PC-3 (cell line): ENCODE measurements at regions not wholly inside any gene's neighbourhood (a gene's known extent, or its start where the extent isn't known, plus 50 kb on each side); places are given as distances from the start of the nearest gene placed in this dataset.

Source experiments
- ATAC-seq: fragments of 200-7000 bp; cut with Tn5 transposase; 2 replicates; pipeline ENCODE4 v1.9.1; 2020; ENCODE audit warnings: mild to moderate bottlenecking, moderate library complexity
- BruUV-seq: library from RNA; stranded (reverse); fragments of 400-500 nt; replicated peaks from 2 replicates; lab custom pipeline; 2021; lab: Mats Ljungman, UMichigan
- CTCF ChIA-PET: fragments of 300-600 bp; sonication (Branson Sonifier 250); formaldehyde crosslinking; loops from one replicate; lab custom pipeline; 2022; ENCODE audit warnings: antibody characterized with exemption; lab: Charles Lee
- POLR2A ChIA-PET: fragments of 300-600 bp; sonication (Branson Sonifier 250); formaldehyde crosslinking; loops from one replicate; lab custom pipeline; 2022; ENCODE audit warnings: antibody characterized with exemption; ENCODE audit not compliant: unreplicated experiment; lab: Charles Lee
- DNase-seq: peaks from one replicate; pipeline ENCODE4 v3.0.0-alpha.2; 2015
- H2AFZ ChIP-seq: fragments of 300-600 bp; sonication (generic); 2 replicates; pipeline ENCODE4 v1.6.0; 2016; ENCODE audit warnings: antibody characterized with exemption, low read length
- H3F3A ChIP-seq: fragments of 300-600 bp; sonication (generic); one replicate; pipeline ENCODE4 v1.6.0; 2017; ENCODE audit warnings: antibody characterized with exemption, low read length, control low read depth, mild to moderate bottlenecking; ENCODE audit not compliant: unreplicated experiment
- H3K27ac ChIP-seq: fragments of 300-600 bp; sonication (generic); 2 replicates; pipeline ENCODE4 v1.5.1; 2016; ENCODE audit warnings: mild to moderate bottlenecking, low read length
- H3K27me3 ChIP-seq: fragments of 300-600 bp; sonication (generic); 2 replicates; pipeline ENCODE4 v1.6.1; 2016; ENCODE audit warnings: low read length, mixed read lengths
- H3K36me3 ChIP-seq: fragments of 300-600 bp; sonication (generic); 2 replicates; pipeline ENCODE4 v1.6.1; 2016; ENCODE audit warnings: low read depth, mixed run types, low read length, mixed read lengths
- H3K4me1 ChIP-seq: fragments of 300-600 bp; sonication (generic); 2 replicates; pipeline ENCODE4 v1.5.1; 2016; ENCODE audit warnings: low read length; ENCODE audit not compliant: insufficient read depth
- H3K4me2 ChIP-seq: fragments of 300-600 bp; sonication (generic); 2 replicates; pipeline ENCODE4 v1.6.0; 2016; ENCODE audit warnings: low read length
- H3K4me3 ChIP-seq: fragments of 300-600 bp; sonication (generic); 2 replicates; pipeline ENCODE4 v1.5.1; 2016; ENCODE audit warnings: mild to moderate bottlenecking, low read length, mixed read lengths
- H3K79me2 ChIP-seq: fragments of 300-600 bp; sonication (generic); 2 replicates; pipeline ENCODE4 v1.6.1; 2017; ENCODE audit warnings: low read length, mixed read lengths
- H3K9ac ChIP-seq: fragments of 300-600 bp; sonication (generic); 2 replicates; pipeline ENCODE4 v1.6.0; 2016; ENCODE audit warnings: mild to moderate bottlenecking, low read length
- H3K9me2 ChIP-seq: fragments of 300-600 bp; sonication (generic); replicated peaks from 2 replicates; pipeline ENCODE4 v1.6.1; 2016; ENCODE audit warnings: mixed run types, low read length, mixed read lengths
- H3K9me3 ChIP-seq: fragments of 300-600 bp; sonication (generic); 2 replicates; pipeline ENCODE4 v1.6.1; 2016; ENCODE audit warnings: low read length, mixed read lengths
- H4K20me1 ChIP-seq: fragments of 300-600 bp; sonication (generic); 2 replicates; pipeline ENCODE4 v1.6.1; 2016; ENCODE audit warnings: low read length, mixed read lengths
- CTCF ChIP-seq: fragments of 300-600 bp; sonication (generic); conservative IDR thresholded peaks from 2 replicates; pipeline ENCODE4 v1.5.1; 2017; ENCODE audit warnings: antibody characterized with exemption, low read depth, mild to moderate bottlenecking, low read length
- EZH2 ChIP-seq: fragments of 300-600 bp; sonication (generic); IDR thresholded peaks from one replicate; pipeline ENCODE4 v1.6.1; 2017; ENCODE audit warnings: antibody characterized with exemption, mild to moderate bottlenecking, low read length; ENCODE audit not compliant: unreplicated experiment
- EZH2phosphoT487 ChIP-seq: fragments of 300-600 bp; sonication (generic); IDR thresholded peaks from 2 replicates; pipeline ENCODE4 v1.6.1; 2018; ENCODE audit warnings: mild to moderate bottlenecking, antibody characterized with exemption, low read length, borderline replicate concordance
- intact Hi-C: fragments of 100-400 bp; cut with micrococcal nuclease; formaldehyde crosslinking; loops from 2 replicates; pipeline ENCODE4 v1.9.0; 2023

- BruUV-seq: no TSS peak
- Histone ChIP-seq H3K27me3 (no peaks in the 10 kb centered on the region), H3K9me3 (no peaks in the 10 kb centered on the region), H3K79me2 (no peaks in the 10 kb centered on the region), H3F3A (no peaks in the 10 kb centered on the region), H3K27ac (no peak overlapping the region), H3K4me2 (no peak overlapping the region), H3K4me1 (no peaks in the 10 kb centered on the region), H4K20me1 (no peaks in the 10 kb centered on the region), H3K4me3 (no peak overlapping the region), H3K9me2 (no peaks in the 10 kb centered on the region), H2AFZ (no peak overlapping the region), H3K36me3 (no peaks in the 10 kb centered on the region), H3K9ac (no peak overlapping the region)
- TF ChIP-seq EZH2phosphoT487 (no peak), CTCF (no peak), EZH2 (no peak)
- intact Hi-C loops: no loop called here
- no peak for ATAC-seq
- DNase-seq: no peak
- POLR2A ChIA-PET: no interaction called here
- CTCF ChIA-PET: interaction anchor here (0.7 kb wide), 1 partner anchor 199 kb away, joined by 3 read pairs; no protein-coding TSS in a partner anchor
Measured at GRCh38 chr3:182246870-182247269, 535.1 kb downstream of the SOX2 start.

GRCh38 chr3:182248349-182248880, 536.7 kb downstream of the SOX2 start:
- no peaks in the 10 kb centered on the region for H3K27me3 ChIP-seq
- no peaks in the 10 kb centered on the region for H3K36me3 ChIP-seq
- H3K9ac ChIP-seq: no peak overlapping the region
- no peaks in the 10 kb centered on the region for H3K9me3 ChIP-seq
- BruUV-seq: no TSS peak
- no peak for TF ChIP-seq EZH2
- no peak for TF ChIP-seq EZH2phosphoT487
- peak; percentile 54 for TF ChIP-seq CTCF
- H2AFZ ChIP-seq: peak overlapping the region; percentile 60
- POLR2A ChIA-PET: no interaction called here
- no peak overlapping the region for H3K4me3 ChIP-seq
- H3K4me1 ChIP-seq: no peaks in the 10 kb centered on the region
- DNase-seq (peak; percentile 56), ATAC-seq (peak; percentile 79)
- H3F3A ChIP-seq: no peaks in the 10 kb centered on the region
- CTCF ChIA-PET: no interaction called here
- intact Hi-C loops: loop anchor here (1.0 to 2.0 kb wide), 2 partner anchors 370 to 434 kb away; no protein-coding TSS in a partner anchor
- no peaks in the 10 kb centered on the region for H4K20me1 ChIP-seq
- H3K79me2 ChIP-seq: no peaks in the 10 kb centered on the region
- no peak overlapping the region for H3K4me2 ChIP-seq
- no peaks in the 10 kb centered on the region for H3K9me2 ChIP-seq
- H3K27ac ChIP-seq: no peak overlapping the region

- intact Hi-C loops: no loop called here
- Histone ChIP-seq H3K36me3 (no peaks in the 10 kb centered on the region), H3K79me2 (no peaks in the 10 kb centered on the region), H3K9me2 (no peaks in the 10 kb centered on the region), H3K4me2 (no peak overlapping the region), H3K27ac (no peak overlapping the region), H3K4me1 (no peaks in the 10 kb centered on the region), H3K4me3 (no peak overlapping the region), H3F3A (no peaks in the 10 kb centered on the region), H3K27me3 (no peaks in the 10 kb centered on the region), H3K9me3 (no peaks in the 10 kb centered on the region), H2AFZ (no peak overlapping the region), H4K20me1 (no peaks in the 10 kb centered on the region), H3K9ac (no peak overlapping the region)
- DNase-seq (no peak), ATAC-seq (no peak)
- CTCF ChIA-PET: no interaction called here
- POLR2A ChIA-PET: no interaction called here
- TF ChIP-seq EZH2phosphoT487 (no peak), CTCF (no peak), EZH2 (no peak)
- BruUV-seq: no TSS peak
Measured at GRCh38 chr3:182252802-182253201, 540.5 kb upstream of the ATP11B start.
